Heart left ventricle (tissue), 16 donors: ENCODE measurements at regions not wholly inside any gene's neighbourhood (a gene's known extent, or its start where the extent isn't known, plus 50 kb on each side); places are given as distances from the start of the nearest gene placed in this dataset.

Experiments used
- ATAC-seq, 4 donors: fragments of 200-7000 bp; cut with Tn5 transposase; one replicate each; pipeline ENCODE4 v1.9.1; 2020 to 2022; ENCODE audit warnings: moderate library complexity in 4 of 4, mild to moderate bottlenecking in 3 of 4, moderate number of reproducible peaks in 1 of 4
- DNase-seq, 5 donors: peaks; one replicate each; pipeline ENCODE4 v3.0.0-alpha.2; 2020
- H3K27ac ChIP-seq, 12 donors: fragments of 200-600 bp; sonication (generic) in 4 of 12; one replicate each; pipeline versions ENCODE4 v1.5.0 to v1.8.0; 2016 to 2022; ENCODE audit warnings: mild to moderate bottlenecking in 2 of 12
- H3K27me3 ChIP-seq, 9 donors: fragments of 200-600 bp; sonication (generic) in 2 of 9; one replicate each; pipeline versions ENCODE4 v1.5.1 to v1.8.0; 2016 to 2022; ENCODE audit warnings: mild to moderate bottlenecking in 3 of 9
- H3K36me3 ChIP-seq, 9 donors: fragments of 200-600 bp; sonication (generic) in 2 of 9; one replicate each; pipeline versions ENCODE4 v1.5.0 to v1.8.0; 2018 to 2022; ENCODE audit warnings: mild to moderate bottlenecking in 2 of 9
- H3K4me1 ChIP-seq, 12 donors: fragments of 200-600 bp; sonication (generic) in 4 of 12; one replicate each; pipeline versions ENCODE4 v1.5.0 to v1.8.0; 2016 to 2022; ENCODE audit warnings: mild to moderate bottlenecking in 3 of 12
- H3K4me3 ChIP-seq, 12 donors: fragments of 200-600 bp; sonication (generic) in 4 of 12; one replicate each; pipeline versions ENCODE4 v1.5.0 to v1.8.0; 2017 to 2022; ENCODE audit warnings: mild to moderate bottlenecking in 9 of 12, moderate library complexity in 4 of 12
- H3K9me3 ChIP-seq, 12 donors: fragments of 200-600 bp; sonication (generic) in 4 of 12; one replicate each; pipeline versions ENCODE4 v1.5.0 to v1.8.0; 2016 to 2022; ENCODE audit warnings: mild to moderate bottlenecking in 1 of 12
- CTCF ChIP-seq, 12 donors: fragments of 200-600 bp; sonication (generic) in 4 of 12; IDR thresholded peaks; one replicate each; pipeline versions ENCODE4 v1.5.0 to v1.8.0; 2018 to 2022; ENCODE audit warnings: antibody characterized with exemption in 12 of 12, mild to moderate bottlenecking in 5 of 12
- POLR2A ChIP-seq, 2 donors: fragments of 450-650 bp; IDR thresholded peaks; one replicate each; pipeline ENCODE4 v1.6.1; 2017; ENCODE audit warnings: antibody characterized with exemption in 2 of 2, mild to moderate bottlenecking in 2 of 2, moderate library complexity in 2 of 2
- WGBS, 4 donors: extraction: QIAGEN DNeasy Blood & Tissue Kit in 2 of 4; methylation state at CpG; one replicate each; pipeline versions ENCODE4 v1.1.5 to v1.1.7; 2013 to 2018; 5-methylcytosine and 5-hydroxymethylcytosine counted together
- intact Hi-C, 10 donors: fragments of 100-400 bp; cut with DNase I; formaldehyde crosslinking; loops; one replicate each; pipeline versions ENCODE4 v1.11.1 to v1.14.2; 2022
- donor health status: ischemic (EF 13 %, LVEDD 7.1; RV severe dilation, severe dysfunction).
- donor health status: healthy with polysubstance abuse.
- donor health status: DM: no; HTN: yes; CAD: no.
- donor health status: DM: no; HTN: no; CAD: no.
- donor health status: ischemic (EF 25% LVEDD 6.9; RV normal size, moderate dysfunction).
- donor health status: ischemic (EF 25% LVEDD 5.7; RV mildly dilated, moderate dysfunction).
- donor health status: healthy.
- donor health status: DM: yes; HTN: yes; CAD: no.
- donor health status: ischemic (EF 35%, LVEDD 5.7; RV mildly dilated, moderate dysfunction).
- donor health status: nonischemic (EF 11% LVEDD 7.7; RV severe dilation, severe dysfunction).
- donor health status: DM: yes; HTN: yes; CAD: no.
- donor health status: PGD.
- donor health status: ischemic (EF 29% LVEDD 5.4; RV normal size, mild dysfunction).
- donor health status: nonischemic (EF 23%, LVEDD 6.1; RV moderate dilation, normal function).

- H3K4me1 ChIP-seq, result peaks cover 5 to 43% (median 25%) of the 10 kb centered on the region in 12 donors
These were observed 185.6 kb upstream of the C14orf180 start for GRCh38 chr14:104393898-104394381.

GRCh38 chr14:104394409-104394851, 185.1 kb upstream of the C14orf180 start:
- H3K27me3 ChIP-seq, result no peaks in the 10 kb centered on the region
- H3K4me3 ChIP-seq, result no peak overlapping the region
- no peak for TF ChIP-seq CTCF (IDR thresholded peaks at IDR 0.05)
- TF ChIP-seq POLR2A (IDR thresholded peaks at IDR 0.05), result no peak
- intact Hi-C loops, result loop anchor here in 1 of 10 donors (10.0 kb wide), 1 partner anchor 260 kb away; the partner anchor contains the start of gene KIF26A
- DNase-seq (peak in 2 of 5 donors; percentile 4 to 51), ATAC-seq (peak in 1 of 4 donors; percentile 11)
- 55 to 63% (median 60%) methylated on average over 13 of the region's 13 CpGs for WGBS, 4 donors
- peaks cover 4 to 40% (median 25%) of the 10 kb centered on the region in 12 donors for H3K4me1 ChIP-seq
- no peak overlapping the region for H3K27ac ChIP-seq
- H3K36me3 ChIP-seq, result no peaks in the 10 kb centered on the region
- peaks cover 0 to 18% (median 5%) of the 10 kb centered on the region in 12 donors for H3K9me3 ChIP-seq

More at GRCh38 chr14:104393898-104394381, 185.6 kb upstream of the C14orf180 start:
- peak; percentile 74 to 89 (median 83) for DNase-seq
- Histone ChIP-seq H3K9me3 (peaks cover 0 to 18% (median 5%) of the 10 kb centered on the region in 12 donors), H3K27me3 (no peaks in the 10 kb centered on the region), H3K27ac (peak overlapping the region; percentile 41 to 91 (median 74)), H3K36me3 (no peaks in the 10 kb centered on the region), H3K4me3 (no peak overlapping the region)
- intact Hi-C loops, result loop anchor here in 1 of 10 donors (10.0 kb wide), 1 partner anchor 259 kb away; the partner anchor contains the start of gene KIF26A
- TF ChIP-seq CTCF (IDR thresholded peaks at IDR 0.05) (no peak), POLR2A (IDR thresholded peaks at IDR 0.05) (no peak)
- ATAC-seq, result peak; percentile 76 to 91 (median 82)
- 42 to 62% (median 49%) methylated on average over 4 to 10 of the region's 10 CpGs for WGBS, 4 donors

- Histone ChIP-seq H3K27me3 (no peaks in the 10 kb centered on the region), H3K4me3 (no peak overlapping the region), H3K4me1 (peaks cover 4 to 37% (median 24%) of the 10 kb centered on the region in 12 donors), H3K9me3 (peaks cover 0 to 18% (median 5%) of the 10 kb centered on the region in 12 donors), H3K27ac (no peak overlapping the region), H3K36me3 (no peaks in the 10 kb centered on the region)
- TF ChIP-seq CTCF (IDR thresholded peaks at IDR 0.05), result peak in 1 of 12 donors; percentile 7
- no peak for TF ChIP-seq POLR2A (IDR thresholded peaks at IDR 0.05)
- 74 to 81% (median 77%) methylated on average over 6 of the region's 6 CpGs for WGBS, 4 donors
- ATAC-seq, result no peak
- intact Hi-C loops, result loop anchor here in 2 of 10 donors (5.0 to 10.0 kb wide), 2 partner anchors 258 to 260 kb away; partner anchors contain the start of gene KIF26A (in 2 of the 2)
- no peak for DNase-seq
These were observed 184.3 kb upstream of the C14orf180 start for GRCh38 chr14:104395276-104395675.

- no peaks in the 10 kb centered on the region for H3K27me3 ChIP-seq
- H3K9me3 ChIP-seq, result peaks cover 0 to 18% (median 5%) of the 10 kb centered on the region in 12 donors
- ATAC-seq, result no peak
- H3K36me3 ChIP-seq, result no peaks in the 10 kb centered on the region
- no peak for TF ChIP-seq POLR2A (IDR thresholded peaks at IDR 0.05)
- no peak for TF ChIP-seq CTCF (IDR thresholded peaks at IDR 0.05)
- WGBS, 4 donors, result 75 to 85% (median 81%) methylated on average over 30 of the region's 30 CpGs
- H3K4me3 ChIP-seq, result no peak overlapping the region
- H3K4me1 ChIP-seq, result peaks cover 4 to 37% (median 24%) of the 10 kb centered on the region in 12 donors
- intact Hi-C loops, result loop anchor here in 2 of 10 donors (5.0 to 10.0 kb wide), 2 partner anchors 259 to 261 kb away; partner anchors contain the start of gene KIF26A (in 2 of the 2)
- DNase-seq, result peak in 1 of 5 donors; percentile 55
- H3K27ac ChIP-seq, result no peak overlapping the region
These were observed 183.5 kb upstream of the C14orf180 start for GRCh38 chr14:104395941-104396681.
